ENCODE measurements at regions not wholly inside any gene's neighbourhood (a gene's known extent, or its start where the extent isn't known, plus 50 kb on each side); places are given as distances from the start of the nearest gene placed in this dataset.

DNA sequence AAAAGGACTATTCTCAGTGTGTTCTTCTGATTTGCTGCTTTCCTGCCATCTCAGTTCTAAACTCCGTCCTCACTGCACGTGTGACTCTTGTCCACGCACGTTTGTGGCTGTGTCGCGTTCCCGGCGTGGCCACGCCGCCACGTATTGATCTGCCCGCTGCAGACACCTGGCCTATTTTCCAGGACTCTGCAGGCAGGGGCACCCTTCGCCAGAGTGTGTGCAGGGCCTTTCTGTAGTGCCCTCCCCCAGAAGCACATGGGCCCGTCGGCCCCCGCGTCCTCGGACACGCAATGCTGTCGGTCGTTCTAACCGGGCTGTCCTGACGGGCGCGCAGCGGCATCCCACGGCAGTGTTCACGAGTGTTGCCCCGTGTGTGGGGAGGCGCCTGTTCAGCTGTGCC, 87.6 kb downstream of the YTHDF1 start:
- no peak for DNase-seq (ENCODE audit: low spot score)

DNA sequence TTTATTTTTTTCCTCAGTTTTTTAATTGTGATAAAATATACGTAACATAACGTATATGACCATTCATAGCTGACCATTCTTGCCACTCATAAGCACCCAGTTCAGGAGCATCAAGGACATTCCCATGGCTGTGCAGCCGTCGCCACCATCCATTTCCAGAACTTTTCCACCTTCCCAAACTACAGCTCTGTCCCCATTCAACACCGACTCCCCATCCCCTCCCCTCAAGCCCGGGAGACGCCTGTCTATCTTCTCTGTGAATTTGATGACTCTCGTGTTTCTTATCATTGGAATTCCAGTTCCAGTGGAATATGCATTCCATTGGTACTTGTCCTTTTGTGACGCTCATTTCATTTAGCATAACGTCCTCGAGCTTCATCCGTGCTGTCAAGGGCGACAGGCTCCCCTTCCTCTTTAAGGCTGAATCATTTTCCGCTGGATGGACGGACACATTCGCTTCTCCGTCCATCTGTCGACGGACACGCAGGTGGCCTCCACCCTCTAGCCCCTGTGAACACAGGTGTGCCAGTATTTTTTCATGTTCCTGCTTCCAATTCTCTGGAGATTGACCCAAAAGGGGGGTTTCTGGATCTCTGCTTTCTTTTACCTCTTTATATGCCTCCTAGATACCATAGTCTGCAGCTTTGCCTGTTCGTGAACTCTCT, 88.1 kb downstream of the YTHDF1 start:
- DNase-seq (ENCODE audit: low spot score) = no peak

DNA sequence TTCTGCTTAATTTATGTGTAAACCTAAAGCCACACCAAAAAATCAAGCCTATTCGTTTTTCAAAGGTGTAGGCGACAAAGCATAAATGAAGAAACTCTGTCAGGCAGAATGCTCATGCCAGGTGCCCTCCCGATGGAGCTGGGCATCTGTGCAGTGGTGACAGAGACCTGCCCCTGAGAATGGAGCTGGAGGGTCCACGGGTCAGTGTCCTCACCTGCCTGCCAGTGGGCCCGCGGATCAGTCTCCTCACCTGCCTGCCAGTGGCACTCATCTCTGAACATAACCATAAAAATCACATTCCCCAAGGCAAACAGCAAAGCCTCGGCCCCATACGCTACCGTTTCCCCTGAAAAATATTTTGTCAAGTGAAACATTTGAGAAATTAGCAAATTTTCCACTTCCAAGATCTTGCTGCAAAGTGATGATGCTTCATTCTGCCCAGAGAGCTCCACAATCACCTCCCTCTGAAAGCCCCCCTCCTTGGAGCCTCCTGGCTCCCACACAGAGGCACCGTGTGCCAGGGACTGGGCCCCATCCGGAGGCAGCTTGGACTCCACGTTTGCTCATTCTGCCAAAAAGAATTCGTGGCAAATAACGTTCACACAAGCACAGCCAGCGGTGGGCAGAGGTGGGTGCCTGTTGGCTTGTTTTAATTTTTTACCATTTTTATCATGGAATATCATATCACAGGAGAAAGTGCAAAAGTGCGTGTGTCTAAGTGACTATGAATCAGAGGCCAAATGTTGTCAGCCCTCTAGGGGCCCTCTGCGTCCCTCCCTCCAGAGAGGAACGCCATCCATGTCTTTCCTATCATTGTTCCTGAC, 88.8 kb downstream of the YTHDF1 start:
- DNase-seq (ENCODE audit: low spot score) = no peak

DNA sequence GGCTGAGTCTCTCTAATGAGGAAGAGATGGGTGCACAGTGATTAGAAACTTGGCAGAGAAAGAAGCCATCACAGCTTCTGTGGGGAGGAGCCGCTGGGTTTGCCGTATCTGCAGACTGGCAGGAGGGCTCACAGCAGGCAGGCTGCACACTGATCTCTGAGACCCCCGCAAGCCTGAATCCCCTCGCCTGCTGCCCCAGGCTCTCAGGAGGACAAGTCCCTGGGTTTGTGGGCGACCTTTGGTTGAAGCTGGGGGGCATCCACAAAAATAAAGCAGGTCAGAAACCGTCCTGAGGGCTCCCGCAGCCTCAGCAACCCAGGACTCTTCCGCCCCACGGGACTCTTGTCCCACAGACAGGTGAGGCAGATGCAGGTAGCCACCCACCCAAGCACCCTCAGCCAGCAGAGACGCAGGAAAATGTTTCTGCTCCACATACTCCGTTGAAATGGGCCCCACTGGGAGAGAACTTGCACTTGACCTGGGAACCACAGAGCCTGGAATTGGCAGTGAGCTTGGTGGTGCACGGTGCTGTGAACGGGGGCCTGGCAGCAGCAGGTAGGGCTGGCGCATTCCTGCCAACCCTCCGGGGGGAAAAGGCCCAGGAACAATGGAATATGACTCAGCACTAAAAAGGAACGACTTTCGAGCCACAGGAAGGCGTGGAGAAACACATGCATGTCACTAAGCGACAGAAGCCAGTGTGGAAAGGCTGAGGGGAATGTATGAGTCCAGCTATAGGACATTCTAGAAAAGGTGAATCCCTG, 89.9 kb downstream of the YTHDF1 start:
- no peak for DNase-seq (ENCODE audit: low spot score)

DNA sequence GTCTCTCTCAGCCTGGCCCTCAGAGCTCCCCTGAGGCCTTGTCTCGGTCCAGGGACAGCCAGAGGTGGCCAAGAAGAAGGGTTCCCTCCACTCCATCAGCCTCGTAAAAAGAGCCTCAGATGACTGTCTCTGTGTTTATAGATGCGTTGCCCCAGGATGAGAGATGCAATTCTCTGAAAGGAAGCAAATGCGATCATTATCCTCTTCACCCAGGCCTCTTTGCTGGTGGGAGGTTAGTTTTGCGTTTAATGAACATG, 90.4 kb downstream of the YTHDF1 start:
- DNase-seq (ENCODE audit: low spot score) = no peak

DNA sequence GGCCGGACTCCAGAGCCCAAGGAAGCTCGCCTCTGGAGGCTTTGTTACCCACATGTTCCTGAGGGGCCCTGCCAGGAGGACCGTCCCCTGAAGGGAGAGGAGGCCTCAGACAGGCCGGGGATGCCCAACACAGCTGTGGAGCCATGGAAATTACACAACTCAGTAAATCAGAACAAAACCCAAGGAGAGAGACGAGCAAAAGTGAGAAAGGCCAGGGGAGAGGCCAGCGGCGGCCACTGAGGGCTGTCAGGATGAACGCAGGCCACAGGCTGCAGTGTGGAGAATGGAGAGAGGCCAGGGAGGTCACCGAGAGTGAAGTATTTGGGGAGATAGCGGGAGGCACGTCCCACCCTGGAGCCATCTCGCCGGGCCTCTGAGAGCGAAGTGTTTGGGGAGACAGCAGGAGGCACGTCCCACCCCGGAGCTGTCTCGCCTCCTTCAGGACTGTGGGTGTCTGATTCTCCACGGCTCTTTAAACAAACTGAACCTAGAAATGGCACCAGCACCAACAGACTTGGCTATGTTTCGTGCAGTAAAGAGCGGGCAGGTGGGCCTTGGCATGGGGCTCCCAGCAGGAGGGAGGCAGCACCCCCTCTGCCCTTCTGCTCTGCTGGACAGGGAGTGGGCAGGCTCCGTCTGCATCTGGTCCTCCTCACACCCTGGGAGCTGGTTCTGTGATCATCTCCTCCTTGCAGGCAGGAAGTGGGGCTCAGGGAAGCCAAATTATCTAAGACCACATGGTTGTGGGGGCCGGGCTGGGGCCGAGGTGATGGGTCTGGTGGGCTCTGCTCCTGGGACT, 91.0 kb downstream of the YTHDF1 start:
- no peak for DNase-seq (ENCODE audit: low spot score)

DNA sequence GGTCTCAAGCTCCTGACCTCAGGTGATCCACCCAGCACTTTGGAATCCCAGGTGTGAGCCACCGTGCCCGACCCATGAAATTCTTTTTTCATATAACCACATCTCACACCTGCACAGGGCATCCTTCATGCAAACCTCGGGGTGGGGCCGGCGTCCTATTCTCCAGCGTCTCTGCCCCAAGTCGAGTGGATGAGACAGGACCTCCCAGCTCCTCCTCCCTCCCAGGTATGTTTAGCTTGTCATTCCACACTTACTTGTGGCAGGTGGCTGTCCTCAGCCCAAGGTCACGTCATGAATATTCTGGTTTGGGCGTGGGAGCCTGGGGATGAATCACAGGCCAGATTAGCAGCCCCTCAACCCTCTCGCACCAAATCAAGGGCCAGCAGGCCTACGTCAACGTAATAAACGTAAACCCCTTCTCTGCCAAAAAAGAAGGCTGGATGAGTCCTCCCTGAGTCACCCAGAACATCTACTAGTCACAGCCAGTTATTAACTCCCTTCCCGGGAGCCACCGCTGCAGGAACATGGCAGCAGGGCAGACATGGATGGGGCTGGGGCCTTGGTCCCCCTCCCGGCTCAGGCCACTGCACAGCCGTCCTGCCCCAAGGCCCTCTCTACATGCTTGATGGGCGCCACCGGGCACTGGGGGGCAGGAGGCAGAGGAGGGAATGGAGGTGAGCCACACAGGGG, 91.7 kb downstream of the YTHDF1 start:
- no peak for DNase-seq (ENCODE audit: low spot score)

DNA sequence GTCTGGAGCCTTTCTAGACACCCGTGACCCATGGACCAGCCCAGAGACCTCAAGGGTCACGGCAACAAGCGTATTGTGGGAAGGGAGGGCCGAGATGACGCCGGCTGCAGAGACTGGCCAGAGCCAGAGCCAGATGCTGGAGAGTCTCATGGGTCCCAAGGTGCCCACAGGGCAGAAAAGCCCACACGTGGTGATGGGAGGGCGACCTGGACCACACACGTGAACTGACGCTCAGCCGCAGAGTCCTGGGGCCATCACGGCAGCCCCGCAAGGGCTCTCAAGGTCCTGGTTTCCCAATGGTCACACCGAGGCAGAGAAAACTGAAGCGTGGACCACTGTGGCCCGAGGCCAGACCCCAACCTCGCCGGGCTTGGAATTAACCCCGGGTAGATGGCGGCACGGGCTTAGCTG, 92.6 kb downstream of the YTHDF1 start:
- DNase-seq (ENCODE audit: low spot score) = no peak

DNA sequence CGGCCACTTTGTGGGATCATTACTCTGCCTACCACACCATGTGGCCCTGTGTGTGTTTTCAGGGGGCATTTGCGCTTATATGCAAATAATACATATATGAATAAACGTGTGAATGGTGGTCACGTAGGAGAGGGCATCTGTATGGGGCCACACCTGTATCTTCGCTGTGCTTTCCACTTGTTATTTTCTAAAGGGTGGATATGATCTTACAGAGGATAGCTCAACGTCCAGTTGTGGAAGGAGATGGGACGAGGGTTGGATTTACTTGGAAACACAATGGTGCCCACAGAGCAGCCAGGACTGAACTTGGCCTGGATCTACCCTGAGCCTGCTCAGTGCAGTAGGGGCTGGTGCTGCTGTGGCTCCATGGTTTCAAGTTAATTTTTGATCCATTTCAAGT, 93.3 kb downstream of the YTHDF1 start:
- no peak for DNase-seq (ENCODE audit: low spot score)

DNA sequence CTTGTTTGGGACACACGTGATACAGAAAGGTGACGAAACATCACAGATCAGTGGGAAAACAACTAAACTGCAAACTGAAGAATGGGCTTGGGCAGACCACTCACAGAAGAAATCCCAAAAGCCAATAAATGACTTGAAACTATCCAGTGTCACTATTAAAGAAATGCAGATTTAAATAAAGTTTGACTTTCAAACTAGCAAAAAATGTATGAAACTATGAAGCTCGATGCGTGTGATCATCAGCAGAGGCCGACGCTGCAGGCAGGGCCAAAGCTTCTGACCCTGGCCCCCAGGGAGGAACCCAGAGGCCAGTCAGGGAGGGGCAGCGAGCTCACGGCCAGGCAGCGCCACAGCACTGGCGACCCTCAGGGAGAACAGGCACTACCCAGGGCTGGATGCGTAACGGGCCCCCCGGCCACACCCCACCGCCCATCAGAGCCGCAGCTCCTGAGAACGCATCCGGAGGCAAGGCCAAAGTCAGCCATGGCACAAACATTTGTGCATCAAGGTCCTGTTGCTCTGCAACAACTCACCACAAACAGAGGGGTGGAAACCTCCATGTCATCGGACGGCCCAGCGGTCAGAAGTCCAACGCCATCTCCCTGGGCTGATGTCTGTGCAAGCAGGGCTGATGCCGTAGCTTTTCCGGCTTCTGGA, 94.1 kb downstream of the YTHDF1 start:
- no peak for DNase-seq (ENCODE audit: low spot score)

DNA sequence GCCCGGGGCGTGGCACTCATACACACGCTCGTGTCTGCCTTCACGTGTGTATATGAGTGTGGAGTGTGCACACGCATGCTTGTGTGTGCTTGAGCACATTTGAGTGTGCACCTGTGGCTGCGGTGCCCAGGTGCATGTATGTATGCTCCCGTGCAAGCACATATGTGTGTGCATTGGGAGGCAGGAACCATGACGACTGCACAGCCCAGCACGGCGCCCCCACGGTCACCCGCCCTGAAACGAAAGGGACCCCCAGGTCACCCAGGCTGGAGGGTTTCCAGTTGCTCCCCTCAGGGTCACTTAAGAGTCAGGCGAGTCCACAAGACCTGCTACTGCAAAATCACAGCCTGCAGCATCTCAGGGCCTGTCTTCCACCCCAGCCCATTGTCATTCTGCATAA, 94.7 kb downstream of the YTHDF1 start:
- DNase-seq (ENCODE audit: low spot score) = no peak

DNA sequence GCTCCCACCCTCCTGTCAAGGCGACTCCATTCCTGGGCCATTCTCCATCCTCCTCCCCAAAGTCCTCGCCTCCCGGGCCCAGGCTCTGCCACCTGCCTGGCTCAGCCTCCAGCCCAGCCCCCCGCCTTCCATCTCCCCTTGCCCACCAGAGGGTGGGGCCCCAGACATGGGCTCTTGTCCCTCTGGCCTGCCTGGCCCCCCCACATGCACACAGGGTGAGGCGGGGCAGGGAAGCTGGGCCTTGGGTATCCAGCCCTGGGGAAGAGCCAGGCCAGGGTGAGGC, 95.2 kb downstream of the YTHDF1 start:
- no peak for DNase-seq (ENCODE audit: low spot score)

DNA sequence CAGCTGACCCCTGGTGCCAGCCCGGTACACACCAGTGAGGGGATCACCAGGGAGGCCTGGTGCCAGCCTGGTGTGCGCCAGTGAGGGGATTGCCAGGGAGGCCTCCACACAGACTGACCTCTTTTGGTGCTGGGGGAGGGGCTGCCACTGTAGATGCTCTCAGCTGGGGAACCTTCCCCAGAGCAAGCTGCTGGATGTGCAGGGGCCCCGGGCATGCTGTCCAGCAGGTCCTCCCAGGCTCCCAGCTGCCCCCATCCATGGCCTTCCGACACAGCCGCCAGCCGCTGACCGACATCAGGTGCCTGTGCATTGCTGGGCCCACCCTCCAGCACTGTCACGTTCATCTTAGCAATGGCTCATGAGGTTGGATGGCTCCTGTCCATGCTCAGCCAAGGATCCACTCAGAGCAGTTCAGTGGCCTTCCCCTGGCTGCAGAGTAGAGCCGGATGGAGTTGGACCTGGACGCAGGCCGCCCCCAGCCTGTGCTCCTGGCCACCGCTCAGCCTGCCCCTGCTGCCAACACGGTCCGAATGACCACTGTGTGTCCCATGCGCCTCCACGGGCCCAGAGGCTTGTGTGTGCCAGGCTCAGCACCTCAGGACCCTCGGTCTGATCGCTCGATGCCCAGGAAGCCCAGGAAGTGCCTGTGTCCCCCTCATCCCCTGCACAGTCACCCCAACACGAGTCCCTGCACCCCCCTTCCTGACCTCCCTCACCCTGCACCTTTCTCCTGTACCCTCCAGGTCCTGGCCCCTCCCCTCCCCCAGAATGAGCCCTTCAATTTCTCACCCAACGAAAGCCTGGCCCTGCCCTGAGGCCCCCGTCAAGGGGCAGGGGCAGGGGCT, 95.7 kb downstream of the YTHDF1 start:
- DNase-seq (ENCODE audit: low spot score) = no peak

DNA sequence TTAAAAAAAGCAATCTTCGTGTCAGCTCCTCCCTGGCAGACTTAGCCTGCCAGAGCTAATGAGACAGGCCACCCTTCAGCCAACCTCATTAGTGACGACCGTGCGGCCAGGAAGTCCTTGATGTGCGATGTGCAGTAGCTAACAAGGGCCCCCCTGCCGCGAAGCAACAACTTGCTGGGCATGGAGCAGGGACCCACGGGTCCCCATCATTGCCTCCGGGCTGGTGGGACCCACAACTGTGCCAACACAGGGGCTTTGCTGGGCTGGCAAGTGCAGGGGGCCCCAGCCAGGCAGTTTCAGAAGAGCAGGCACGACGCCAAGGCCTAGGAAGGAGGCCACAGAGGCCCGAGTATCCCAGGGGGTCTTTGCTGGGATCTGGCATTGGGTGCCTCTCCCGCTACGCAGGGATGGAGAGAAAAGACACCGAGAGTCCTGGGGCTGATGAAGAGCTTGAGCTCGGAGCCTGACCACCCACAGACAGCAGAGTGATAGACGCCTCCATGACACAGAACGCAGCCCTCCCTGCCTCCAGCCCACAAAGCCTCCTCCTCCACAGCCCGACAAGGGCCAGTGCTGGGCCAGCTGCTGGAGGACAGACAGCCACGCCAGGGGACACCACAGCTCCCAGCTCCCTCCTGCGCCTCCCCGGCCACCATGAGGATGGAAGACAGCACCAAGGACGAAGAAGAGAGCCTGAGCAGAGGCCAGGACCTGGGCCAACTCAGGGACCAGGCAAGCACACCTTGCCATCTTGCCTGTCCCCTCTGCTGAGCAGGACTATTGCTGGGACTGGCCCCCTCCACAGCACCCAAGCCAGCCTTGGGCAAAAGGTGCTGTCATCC, 96.6 kb downstream of the YTHDF1 start:
- DNase-seq (ENCODE audit: low spot score) = no peak

DNA sequence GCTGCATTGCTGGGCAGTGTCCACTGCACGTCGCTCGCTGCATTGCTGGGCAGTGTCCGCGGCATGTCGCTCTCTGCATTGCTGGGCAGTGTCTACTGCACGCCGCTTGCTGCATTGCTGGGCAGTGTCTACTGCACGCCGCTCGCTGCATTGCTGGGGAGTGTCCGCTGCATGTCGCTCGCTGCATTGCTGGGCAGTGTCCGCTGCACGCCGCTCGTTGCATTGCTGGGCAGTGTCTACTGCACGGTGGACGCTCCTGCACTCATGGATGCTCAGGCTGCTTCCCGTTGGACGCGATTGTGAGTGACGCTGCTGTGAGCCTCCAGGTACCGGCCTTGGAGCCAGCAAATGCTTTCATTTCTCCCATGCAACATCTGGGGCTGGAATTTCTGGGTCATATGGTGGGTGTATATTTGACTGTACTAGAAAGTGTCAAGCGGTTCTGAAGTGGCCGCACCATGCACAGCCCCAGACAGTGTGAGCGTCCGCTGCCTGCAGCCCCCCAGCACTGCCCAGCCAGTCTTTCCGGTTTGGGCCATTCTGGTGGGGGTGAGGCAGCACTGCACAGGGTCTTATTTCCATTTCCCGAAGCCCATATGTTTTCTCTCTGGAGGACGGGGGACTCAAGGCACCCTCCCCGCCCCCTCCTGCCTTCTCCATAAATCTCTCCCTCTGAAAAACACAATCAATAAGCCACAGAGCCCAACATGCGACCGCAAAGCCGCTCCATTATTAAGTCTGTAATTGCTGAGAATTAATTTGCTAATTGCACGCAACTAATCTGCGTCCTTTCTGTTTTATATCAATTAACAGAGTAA, 97.4 kb downstream of the YTHDF1 start:
- no peak for DNase-seq (ENCODE audit: low spot score)

DNA sequence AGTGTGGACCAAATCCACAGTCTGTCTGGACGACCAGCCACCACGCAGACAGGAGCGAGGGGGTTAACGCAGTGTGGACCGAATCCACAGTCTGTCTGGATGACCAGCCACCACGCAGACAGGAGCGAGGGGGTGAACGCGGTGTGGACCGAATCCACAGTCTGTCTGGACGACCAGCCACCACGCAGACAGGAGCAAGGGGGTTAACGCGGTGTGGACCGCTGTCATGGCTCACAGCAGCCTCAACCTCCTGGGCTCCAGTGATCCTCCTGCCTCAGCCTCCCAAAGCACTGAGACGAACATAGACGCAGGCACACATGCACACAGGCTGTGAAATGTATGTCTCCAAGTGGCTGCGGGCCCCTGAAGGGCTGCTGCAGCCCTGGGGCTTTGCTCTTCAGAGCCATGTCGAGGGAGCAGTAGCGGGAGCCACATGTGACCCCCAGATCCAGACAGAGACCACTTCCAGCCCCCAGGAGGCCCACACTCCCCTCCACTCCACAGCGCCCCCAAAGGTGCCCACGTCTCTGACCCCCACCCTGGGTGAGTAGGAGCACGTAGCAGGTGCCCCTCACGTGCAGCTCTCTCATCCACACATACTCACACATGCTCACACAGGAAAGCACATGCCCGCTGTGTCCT, 98.1 kb downstream of the YTHDF1 start:
- DNase-seq (ENCODE audit: low spot score) = no peak

DNA sequence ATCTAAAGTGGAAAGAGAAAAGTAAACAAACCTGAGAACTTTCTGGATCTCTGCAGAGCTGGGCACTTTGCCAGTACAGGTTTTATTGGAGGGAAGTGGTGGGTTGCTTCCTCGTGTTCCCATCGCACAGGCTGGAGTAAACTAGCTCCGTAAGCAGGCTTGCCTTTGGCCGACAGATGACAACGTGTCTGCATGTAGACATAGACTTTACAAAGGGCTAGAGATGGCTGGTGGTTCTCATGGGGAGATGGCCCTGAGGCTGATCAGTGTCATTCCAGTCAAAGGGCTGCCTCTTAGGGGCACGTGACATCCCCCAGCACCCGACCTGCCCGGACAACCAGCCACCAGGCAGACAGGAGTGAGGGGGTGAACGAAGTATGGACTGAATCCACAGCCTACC, 98.8 kb downstream of the YTHDF1 start:
- DNase-seq (ENCODE audit: low spot score) = peak; percentile 40
